RWPE1 (cell line): ENCODE measurements at regions not wholly inside any gene's neighbourhood (a gene's known extent, or its start where the extent isn't known, plus 50 kb on each side); places are given as distances from the start of the nearest gene placed in this dataset.

Experiments used
- CTCF ChIA-PET: fragments of 350-600 bp; sonication (Branson Sonifier 250); formaldehyde crosslinking; extraction: SDS; loops from one replicate; lab custom pipeline; 2021; lab: Yijun Ruan, JAX
- POLR2A ChIA-PET: fragments of 400-600 bp; formaldehyde crosslinking; extraction: SDS; loops from one replicate; lab custom pipeline; 2020; ENCODE audit warnings: antibody characterized with exemption; ENCODE audit not compliant: low non-redundant PET; lab: Yijun Ruan, JAX
- DNase-seq: peaks from one replicate; pipeline ENCODE4 v3.0.0; 2012; ENCODE audit warnings: low spot score
- H3K27ac ChIP-seq: fragments of 450-650 bp; 2 replicates; pipeline ENCODE4 v1.5.1; 2017
- TF ChIP-seq, protein P1 (sequence below): fragments of 450-650 bp; conservative IDR thresholded peaks from 2 replicates; pipeline ENCODE4 v1.5.1; 2017; ENCODE audit warnings: low read depth, mild to moderate bottlenecking

DNA sequence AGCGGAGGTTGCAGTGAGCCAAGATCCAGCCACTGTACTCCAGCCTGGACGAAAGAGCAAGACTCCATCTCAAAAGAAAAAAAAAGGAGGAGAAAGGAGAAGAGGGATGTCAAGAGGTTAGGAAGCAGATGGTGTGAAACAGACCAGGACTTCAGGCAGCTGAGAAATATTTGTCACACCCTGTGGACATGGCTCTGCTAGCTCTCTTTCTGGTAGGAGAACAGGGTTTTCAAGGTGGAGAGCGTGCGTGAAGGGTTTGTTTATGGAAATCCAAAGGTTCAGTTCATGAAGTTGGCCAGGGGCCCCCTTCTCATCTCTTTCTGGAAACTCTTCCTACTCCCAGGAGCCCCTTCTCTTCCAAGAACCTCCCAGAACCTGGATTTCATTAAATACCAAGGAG lies 110.8 kb upstream of the GALNT17 start:
- H3K27ac ChIP-seq = no peak overlapping the region
- no peak for DNase-seq
- ChIA-PET CTCF (no interaction called here), POLR2A (no interaction called here)
- TF ChIP-seq, protein P1, sequence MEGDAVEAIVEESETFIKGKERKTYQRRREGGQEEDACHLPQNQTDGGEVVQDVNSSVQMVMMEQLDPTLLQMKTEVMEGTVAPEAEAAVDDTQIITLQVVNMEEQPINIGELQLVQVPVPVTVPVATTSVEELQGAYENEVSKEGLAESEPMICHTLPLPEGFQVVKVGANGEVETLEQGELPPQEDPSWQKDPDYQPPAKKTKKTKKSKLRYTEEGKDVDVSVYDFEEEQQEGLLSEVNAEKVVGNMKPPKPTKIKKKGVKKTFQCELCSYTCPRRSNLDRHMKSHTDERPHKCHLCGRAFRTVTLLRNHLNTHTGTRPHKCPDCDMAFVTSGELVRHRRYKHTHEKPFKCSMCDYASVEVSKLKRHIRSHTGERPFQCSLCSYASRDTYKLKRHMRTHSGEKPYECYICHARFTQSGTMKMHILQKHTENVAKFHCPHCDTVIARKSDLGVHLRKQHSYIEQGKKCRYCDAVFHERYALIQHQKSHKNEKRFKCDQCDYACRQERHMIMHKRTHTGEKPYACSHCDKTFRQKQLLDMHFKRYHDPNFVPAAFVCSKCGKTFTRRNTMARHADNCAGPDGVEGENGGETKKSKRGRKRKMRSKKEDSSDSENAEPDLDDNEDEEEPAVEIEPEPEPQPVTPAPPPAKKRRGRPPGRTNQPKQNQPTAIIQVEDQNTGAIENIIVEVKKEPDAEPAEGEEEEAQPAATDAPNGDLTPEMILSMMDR = no peak

DNA sequence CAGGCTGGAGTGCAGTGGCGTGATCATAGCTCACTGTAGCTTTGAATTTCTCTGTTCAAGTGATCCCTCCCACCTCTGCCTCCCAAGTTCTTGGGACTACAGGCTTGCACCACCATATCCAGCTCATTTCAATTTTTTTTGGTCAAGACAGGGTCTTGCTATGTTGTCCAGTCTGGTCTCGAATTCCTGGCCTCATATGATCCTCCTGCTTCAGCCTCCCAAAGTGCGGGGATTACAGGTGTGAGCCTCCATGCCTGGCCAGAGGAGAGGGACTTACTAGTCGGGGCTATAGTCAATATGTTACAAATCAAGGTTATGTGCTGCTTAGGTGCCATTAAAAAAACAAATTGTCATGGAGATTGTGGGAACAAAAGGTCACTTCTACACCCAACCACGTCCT lies 105.3 kb upstream of the GALNT17 start:
- POLR2A ChIA-PET = no interaction called here
- H3K27ac ChIP-seq = no peak overlapping the region
- TF ChIP-seq, protein P1 = no peak
- CTCF ChIA-PET = no interaction called here
- DNase-seq = no peak

DNA sequence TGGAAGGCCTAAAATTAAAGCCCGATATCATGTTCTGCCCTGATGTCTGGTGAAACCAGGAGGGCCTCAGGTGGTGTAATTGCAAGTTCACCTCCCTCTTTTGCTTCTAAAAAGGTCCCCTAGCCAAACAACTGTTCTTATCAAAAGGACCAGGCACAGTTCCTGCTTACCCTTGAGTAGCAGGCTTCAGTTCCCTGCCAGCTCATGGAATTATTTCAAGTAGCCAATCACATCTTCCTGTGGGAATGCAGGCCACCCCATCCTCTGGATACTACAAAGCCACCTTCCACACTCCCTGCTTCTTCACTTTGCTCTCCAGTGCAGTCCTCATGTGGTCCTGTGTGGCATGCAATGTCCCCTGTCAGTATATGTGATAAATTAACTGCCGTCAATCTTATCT lies 97.7 kb upstream of the GALNT17 start:
- ChIA-PET POLR2A (no interaction called here), CTCF (no interaction called here)
- TF ChIP-seq, protein P1 = no peak
- no peak overlapping the region for H3K27ac ChIP-seq
- DNase-seq = no peak

DNA sequence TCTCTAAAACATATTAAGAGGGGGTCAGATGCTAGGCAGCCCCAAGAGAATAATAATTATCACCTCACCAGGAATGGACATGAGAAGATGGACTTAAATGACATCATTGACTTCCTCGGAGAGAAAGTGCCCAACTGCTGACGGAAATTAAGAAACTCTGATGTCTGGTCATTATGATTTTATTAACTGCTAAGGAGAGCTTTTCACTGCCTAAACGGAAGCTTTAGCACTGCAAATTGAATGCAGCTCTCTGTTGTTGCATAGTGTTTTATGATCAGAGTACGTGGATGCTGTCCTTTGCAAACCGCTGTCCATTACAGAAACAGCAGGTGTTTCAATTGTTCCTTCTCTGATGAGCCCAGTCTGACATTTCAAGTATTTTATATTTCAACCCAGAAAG lies 89.4 kb upstream of the GALNT17 start:
- DNase-seq = no peak
- ChIA-PET POLR2A (no interaction called here), CTCF (no interaction called here)
- TF ChIP-seq, protein P1 = no peak
- H3K27ac ChIP-seq = no peak overlapping the region

DNA sequence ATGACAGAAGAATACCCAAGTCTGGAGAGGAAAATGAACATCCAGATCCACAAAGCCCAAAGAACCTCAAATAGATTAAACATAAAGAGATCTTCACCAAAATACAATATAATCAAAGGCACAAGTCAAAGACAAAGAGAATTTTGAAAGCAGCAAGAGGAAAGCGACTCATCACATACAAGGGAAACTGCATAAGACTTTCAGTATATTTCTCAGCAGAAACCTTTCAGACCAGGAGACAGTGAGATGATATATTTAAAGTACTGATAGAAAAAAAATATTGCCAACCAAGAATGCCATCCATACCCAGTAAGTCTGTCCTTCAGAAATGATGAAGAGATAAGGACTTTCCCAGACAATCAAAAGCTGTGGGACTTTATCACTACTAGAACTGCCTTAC lies 81.5 kb upstream of the GALNT17 start:
- TF ChIP-seq, protein P1 = no peak
- no peak for DNase-seq
- ChIA-PET CTCF (interaction anchor here (0.6 kb wide), 1 partner anchor 10 kb away, joined by 3 read pairs; no protein-coding TSS in a partner anchor), POLR2A (no interaction called here)
- no peak overlapping the region for H3K27ac ChIP-seq

DNA sequence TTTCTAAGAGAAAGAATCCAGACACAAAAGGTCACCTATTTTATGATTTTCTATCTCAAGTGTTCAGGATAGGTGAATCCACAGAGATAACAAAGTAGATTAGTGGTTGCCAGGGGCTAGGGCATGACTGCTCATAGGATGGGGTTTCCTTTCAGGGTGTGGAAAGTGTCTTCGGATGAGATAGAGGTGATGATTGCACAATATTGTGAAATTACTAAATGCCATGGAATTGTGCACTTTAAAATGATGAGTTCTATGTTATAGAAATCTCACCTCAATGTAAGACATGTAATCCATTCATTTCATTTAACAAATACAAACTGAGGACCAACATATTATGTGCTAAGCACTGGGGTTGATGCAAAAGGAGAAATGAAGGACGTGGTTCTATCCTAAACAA lies 76.4 kb upstream of the GALNT17 start:
- TF ChIP-seq, protein P1 = no peak
- no peak overlapping the region for H3K27ac ChIP-seq
- CTCF ChIA-PET = no interaction called here
- POLR2A ChIA-PET = no interaction called here
- no peak for DNase-seq
